BLaER1 treated with 17β-estradiol and CSF1 and Interleukin-3, amounts not matched to agents 10 nM and 100 nM (cell line): ENCODE measurements at regions not wholly inside any gene's neighbourhood (a gene's known extent, or its start where the extent isn't known, plus 50 kb on each side); places are given as distances from the start of the nearest gene placed in this dataset.

Experiments used
- H3K27ac ChIP-seq, 11 experiments: shearing (Covaris generic); formaldehyde crosslinking; 2 replicates each; pipeline ENCODE4 v1.8.1; 2022
- H3K27me3 ChIP-seq, 11 experiments: shearing (Covaris generic); formaldehyde crosslinking; 2 replicates each; pipeline ENCODE4 v1.8.1; 2022
- H3K36me3 ChIP-seq, 11 experiments: shearing (Covaris generic); formaldehyde crosslinking; 2 replicates each; pipeline ENCODE4 v1.8.1; 2022
- H3K4me1 ChIP-seq, 10 experiments: shearing (Covaris generic); formaldehyde crosslinking; 2 replicates each; pipeline ENCODE4 v1.8.1; 2022
- H3K4me2 ChIP-seq, 11 experiments: shearing (Covaris generic); formaldehyde crosslinking; 2 replicates each; pipeline ENCODE4 v1.8.1; 2022
- H3K4me3 ChIP-seq, 10 experiments: shearing (Covaris generic); formaldehyde crosslinking; 2 replicates each; pipeline ENCODE4 v1.8.1; 2022
- H3K9ac ChIP-seq, 11 experiments: shearing (Covaris generic); formaldehyde crosslinking; 2 replicates each; pipeline ENCODE4 v1.8.1; 2022
- H3K9me3 ChIP-seq, 11 experiments: shearing (Covaris generic); formaldehyde crosslinking; replicated peaks in 1 of 11; 2 replicates each; pipeline ENCODE4 v1.8.1; 2022
- H4K20me1 ChIP-seq, 11 experiments: shearing (Covaris generic); formaldehyde crosslinking; 2 replicates each; pipeline ENCODE4 v1.8.1; 2022
- Cebpa-rat ChIP-seq, 11 experiments: shearing (Covaris generic); IDR thresholded peaks; 2 replicates each; pipeline ENCODE4 v1.8.1; 2022

- Histone ChIP-seq H3K27me3 (no peaks in the 10 kb centered on the region), H3K27ac (no peak overlapping the region), H3K9me3 (no peaks in the 10 kb centered on the region), H4K20me1 (no peaks in the 10 kb centered on the region), H3K36me3 (no peaks in the 10 kb centered on the region), H3K4me2 (no peak overlapping the region), H3K9ac (no peak overlapping the region), H3K4me3 (no peak overlapping the region), H3K4me1 (no peaks in the 10 kb centered on the region)
- TF ChIP-seq Cebpa-rat (IDR thresholded peaks at IDR 0.05), result no peak
Measured at GRCh38 chr4:104592183-104592582, 97.5 kb upstream of the CXXC4 start.

GRCh38 chr4:104593019-104593418 lies 98.3 kb upstream of the CXXC4 start:
- H4K20me1 ChIP-seq, result no peaks in the 10 kb centered on the region
- no peaks in the 10 kb centered on the region for H3K27me3 ChIP-seq
- no peak for TF ChIP-seq Cebpa-rat (IDR thresholded peaks at IDR 0.05)
- no peak overlapping the region for H3K9ac ChIP-seq
- H3K9me3 ChIP-seq, result no peaks in the 10 kb centered on the region
- H3K4me3 ChIP-seq, result no peak overlapping the region
- no peak overlapping the region for H3K27ac ChIP-seq
- no peaks in the 10 kb centered on the region for H3K4me1 ChIP-seq
- H3K36me3 ChIP-seq, result no peaks in the 10 kb centered on the region
- no peak overlapping the region for H3K4me2 ChIP-seq

- Histone ChIP-seq H3K4me3 (no peak overlapping the region), H3K9ac (no peak overlapping the region), H3K36me3 (no peaks in the 10 kb centered on the region), H3K27me3 (no peaks in the 10 kb centered on the region), H4K20me1 (no peaks in the 10 kb centered on the region), H3K4me2 (no peak overlapping the region), H3K4me1 (no peaks in the 10 kb centered on the region), H3K9me3 (no peaks in the 10 kb centered on the region), H3K27ac (no peak overlapping the region)
- no peak for TF ChIP-seq Cebpa-rat (IDR thresholded peaks at IDR 0.05)
Measured at GRCh38 chr4:104596189-104596588, 101.5 kb upstream of the CXXC4 start.

- no peak overlapping the region for H3K4me3 ChIP-seq
- no peak overlapping the region for H3K4me2 ChIP-seq
- H4K20me1 ChIP-seq, result no peaks in the 10 kb centered on the region; a peak in 1 of 22 replicates
- H3K9ac ChIP-seq, result no peak overlapping the region
- no peak for TF ChIP-seq Cebpa-rat (IDR thresholded peaks at IDR 0.05)
- H3K27me3 ChIP-seq, result no peaks in the 10 kb centered on the region
- no peaks in the 10 kb centered on the region for H3K4me1 ChIP-seq
- H3K36me3 ChIP-seq, result no peaks in the 10 kb centered on the region
- peaks cover 0 to 22% (median 0%) of the 10 kb centered on the region in 11 experiments; a peak in 1 of 22 replicates for H3K9me3 ChIP-seq
- no peak overlapping the region for H3K27ac ChIP-seq
Measured at GRCh38 chr4:104615496-104615895, 120.8 kb upstream of the CXXC4 start.

- no peak for TF ChIP-seq Cebpa-rat (IDR thresholded peaks at IDR 0.05)
- Histone ChIP-seq H3K4me1 (no peaks in the 10 kb centered on the region), H3K36me3 (no peaks in the 10 kb centered on the region)
Measured at GRCh38 chr4:104615926-104616325, 121.2 kb upstream of the CXXC4 start.

GRCh38 chr4:104616401-104616820 lies 121.7 kb upstream of the CXXC4 start:
- no peak overlapping the region for H3K4me2 ChIP-seq
- no peak overlapping the region for H3K9ac ChIP-seq
- TF ChIP-seq Cebpa-rat (IDR thresholded peaks at IDR 0.05), result no peak
- no peaks in the 10 kb centered on the region for H3K27me3 ChIP-seq
- H3K36me3 ChIP-seq, result no peaks in the 10 kb centered on the region
- H4K20me1 ChIP-seq, result no peaks in the 10 kb centered on the region; a peak in 1 of 22 replicates
- H3K4me1 ChIP-seq, result no peaks in the 10 kb centered on the region
- H3K4me3 ChIP-seq, result no peak overlapping the region
- H3K27ac ChIP-seq, result no peak overlapping the region
- H3K9me3 ChIP-seq, result peaks cover 0 to 22% (median 0%) of the 10 kb centered on the region in 11 experiments; a peak in 1 of 22 replicates

More at GRCh38 chr4:104615926-104616325, 121.2 kb upstream of the CXXC4 start:
- Histone ChIP-seq H3K9ac (no peak overlapping the region), H3K27ac (no peak overlapping the region), H3K4me3 (no peak overlapping the region), H3K27me3 (no peaks in the 10 kb centered on the region), H3K9me3 (peaks cover 0 to 22% (median 0%) of the 10 kb centered on the region in 11 experiments; a peak in 1 of 22 replicates), H3K4me2 (no peak overlapping the region), H4K20me1 (no peaks in the 10 kb centered on the region; a peak in 1 of 22 replicates)

- Histone ChIP-seq H3K27ac (no peak overlapping the region), H3K9me3 (no peaks in the 10 kb centered on the region), H3K27me3 (no peaks in the 10 kb centered on the region), H3K4me1 (no peaks in the 10 kb centered on the region), H3K4me2 (no peak overlapping the region), H3K4me3 (no peak overlapping the region), H4K20me1 (no peaks in the 10 kb centered on the region), H3K9ac (no peak overlapping the region), H3K36me3 (no peaks in the 10 kb centered on the region)
- TF ChIP-seq Cebpa-rat (IDR thresholded peaks at IDR 0.05), result no peak
Measured at GRCh38 chr4:104625706-104626105, 131.0 kb upstream of the CXXC4 start.

GRCh38 chr4:104629601-104630000 lies 134.9 kb upstream of the CXXC4 start:
- Histone ChIP-seq H3K36me3 (no peaks in the 10 kb centered on the region), H3K4me2 (no peak overlapping the region), H3K9ac (no peak overlapping the region), H3K4me1 (no peaks in the 10 kb centered on the region), H3K9me3 (no peaks in the 10 kb centered on the region), H4K20me1 (no peaks in the 10 kb centered on the region), H3K27ac (no peak overlapping the region), H3K27me3 (no peaks in the 10 kb centered on the region), H3K4me3 (no peak overlapping the region)
- no peak for TF ChIP-seq Cebpa-rat (IDR thresholded peaks at IDR 0.05)

- Histone ChIP-seq H3K9ac (no peak overlapping the region), H3K4me3 (no peak overlapping the region), H3K4me1 (no peaks in the 10 kb centered on the region), H3K4me2 (no peak overlapping the region), H3K36me3 (no peaks in the 10 kb centered on the region), H3K9me3 (no peaks in the 10 kb centered on the region), H3K27me3 (no peaks in the 10 kb centered on the region), H3K27ac (no peak overlapping the region), H4K20me1 (no peaks in the 10 kb centered on the region)
- no peak for TF ChIP-seq Cebpa-rat (IDR thresholded peaks at IDR 0.05)
Measured at GRCh38 chr4:104630272-104630671, 135.6 kb upstream of the CXXC4 start.

- no peak overlapping the region for H3K4me3 ChIP-seq
- no peaks in the 10 kb centered on the region for H3K9me3 ChIP-seq
- no peaks in the 10 kb centered on the region for H4K20me1 ChIP-seq
- H3K9ac ChIP-seq, result no peak overlapping the region
- H3K4me1 ChIP-seq, result no peaks in the 10 kb centered on the region
- TF ChIP-seq Cebpa-rat (IDR thresholded peaks at IDR 0.05), result no peak
- no peak overlapping the region for H3K27ac ChIP-seq
- H3K27me3 ChIP-seq, result no peaks in the 10 kb centered on the region
- H3K4me2 ChIP-seq, result no peak overlapping the region
- no peaks in the 10 kb centered on the region for H3K36me3 ChIP-seq
Measured at GRCh38 chr4:104631000-104631399, 136.3 kb upstream of the CXXC4 start.
